Left ventricle myocardium inferior (tissue), 1 donor: ENCODE measurements at regions not wholly inside any gene's neighbourhood (a gene's known extent, or its start where the extent isn't known, plus 50 kb on each side); places are given as distances from the start of the nearest gene placed in this dataset.

Experiments used
- DNase-seq: peaks from one replicate; pipeline ENCODE4 v3.0.0-alpha.2; 2020
- H3K27ac ChIP-seq: fragments of 200-600 bp; replicated peaks from 2 replicates; pipeline ENCODE4 v1.8.0; 2021
- H3K27me3 ChIP-seq: fragments of 200-600 bp; 2 replicates; pipeline ENCODE4 v1.8.0; 2021; ENCODE audit warnings: low read depth
- H3K36me3 ChIP-seq: fragments of 200-600 bp; 2 replicates; pipeline ENCODE4 v1.8.0; 2021
- H3K4me1 ChIP-seq: fragments of 200-600 bp; 2 replicates; pipeline ENCODE4 v1.8.0; 2021
- H3K4me3 ChIP-seq: fragments of 200-600 bp; 2 replicates; pipeline ENCODE4 v1.8.0; 2021; ENCODE audit warnings: mild to moderate bottlenecking, moderate library complexity
- H3K9me3 ChIP-seq: fragments of 200-600 bp; replicated peaks from 2 replicates; pipeline ENCODE4 v1.8.0; 2021
- CTCF ChIP-seq: fragments of 200-600 bp; IDR thresholded peaks from 2 replicates; pipeline ENCODE4 v1.8.0; 2021; ENCODE audit warnings: antibody characterized with exemption, mild to moderate bottlenecking, borderline replicate concordance
- intact Hi-C: fragments of 100-400 bp; cut with micrococcal nuclease; formaldehyde crosslinking; loops from one replicate; pipeline ENCODE4 v1.11.0; 2022
- donor health status: DM: no; HTN: yes; CAD: no; lungs with severe emphysema.

GRCh38 chr16:5815570-5816237 lies 718.1 kb upstream of the EEF2KMT start:
- no peak for DNase-seq
- no peak for TF ChIP-seq CTCF
- intact Hi-C loops: no loop called here
- no peaks in the 10 kb centered on the region for H3K27me3 ChIP-seq
- peaks cover 13% of the 10 kb centered on the region for H3K9me3 ChIP-seq
- H3K4me3 ChIP-seq: no peak overlapping the region
- H3K4me1 ChIP-seq: no peaks in the 10 kb centered on the region
- no peak overlapping the region for H3K27ac ChIP-seq
- no peaks in the 10 kb centered on the region for H3K36me3 ChIP-seq

GRCh38 chr16:5801396-5801795 lies 703.8 kb upstream of the EEF2KMT start:
- no peaks in the 10 kb centered on the region for H3K36me3 ChIP-seq
- DNase-seq: no peak
- TF ChIP-seq CTCF: no peak

GRCh38 chr16:5793556-5793955 lies 696.0 kb upstream of the EEF2KMT start:
- Histone ChIP-seq H3K27me3 (no peaks in the 10 kb centered on the region), H3K27ac (no peak overlapping the region), H3K36me3 (no peaks in the 10 kb centered on the region), H3K9me3 (no peaks in the 10 kb centered on the region), H3K4me3 (no peak overlapping the region), H3K4me1 (no peaks in the 10 kb centered on the region)
- no peak for DNase-seq
- no peak for TF ChIP-seq CTCF
- intact Hi-C loops: no loop called here

More at GRCh38 chr16:5801396-5801795, 703.8 kb upstream of the EEF2KMT start:
- Histone ChIP-seq H3K4me3 (no peak overlapping the region), H3K9me3 (peaks cover 15% of the 10 kb centered on the region), H3K27ac (no peak overlapping the region), H3K4me1 (no peaks in the 10 kb centered on the region), H3K27me3 (no peaks in the 10 kb centered on the region)
- intact Hi-C loops: no loop called here

- H3K9me3 ChIP-seq: no peaks in the 10 kb centered on the region
- H3K4me1 ChIP-seq: no peaks in the 10 kb centered on the region
- no peak for DNase-seq
- no peaks in the 10 kb centered on the region for H3K27me3 ChIP-seq
- intact Hi-C loops: no loop called here
- H3K4me3 ChIP-seq: no peak overlapping the region
- H3K27ac ChIP-seq: no peak overlapping the region
- no peaks in the 10 kb centered on the region for H3K36me3 ChIP-seq
- TF ChIP-seq CTCF: no peak
These were observed 693.5 kb upstream of the EEF2KMT start for GRCh38 chr16:5791011-5791657.

- Histone ChIP-seq H3K4me3 (no peak overlapping the region), H3K36me3 (no peaks in the 10 kb centered on the region), H3K9me3 (no peaks in the 10 kb centered on the region), H3K4me1 (no peaks in the 10 kb centered on the region), H3K27ac (no peak overlapping the region), H3K27me3 (no peaks in the 10 kb centered on the region)
- no peak for DNase-seq
- TF ChIP-seq CTCF: no peak
- intact Hi-C loops: no loop called here
These were observed 692.9 kb upstream of the EEF2KMT start for GRCh38 chr16:5790512-5790911.
